ENCODE measurements at regions not wholly inside any gene's neighbourhood (a gene's known extent, or its start where the extent isn't known, plus 50 kb on each side); places are given as distances from the start of the nearest gene placed in this dataset.

GRCh38 chr2:144132357-144132756 is 387.6 kb downstream of the ZEB2 start:
- TF ChIP-seq CTCF (IDR thresholded peaks at IDR 0.05) (no peak), POLR2A (IDR thresholded peaks at IDR 0.05) (no peak)
